HG03460 (cell line): ENCODE measurements at regions not wholly inside any gene's neighbourhood (a gene's known extent, or its start where the extent isn't known, plus 50 kb on each side); places are given as distances from the start of the nearest gene placed in this dataset.

Experiments
- ATAC-seq: cut with Tn5 transposase; IDR thresholded peaks from one replicate; pipeline ENCODE4 v1.9.1; 2021; ENCODE audit not compliant: unreplicated experiment

- no peak for ATAC-seq
These were observed 614.7 kb downstream of the LTN1 start for GRCh38 chr21:28378026-28378425.

DNA sequence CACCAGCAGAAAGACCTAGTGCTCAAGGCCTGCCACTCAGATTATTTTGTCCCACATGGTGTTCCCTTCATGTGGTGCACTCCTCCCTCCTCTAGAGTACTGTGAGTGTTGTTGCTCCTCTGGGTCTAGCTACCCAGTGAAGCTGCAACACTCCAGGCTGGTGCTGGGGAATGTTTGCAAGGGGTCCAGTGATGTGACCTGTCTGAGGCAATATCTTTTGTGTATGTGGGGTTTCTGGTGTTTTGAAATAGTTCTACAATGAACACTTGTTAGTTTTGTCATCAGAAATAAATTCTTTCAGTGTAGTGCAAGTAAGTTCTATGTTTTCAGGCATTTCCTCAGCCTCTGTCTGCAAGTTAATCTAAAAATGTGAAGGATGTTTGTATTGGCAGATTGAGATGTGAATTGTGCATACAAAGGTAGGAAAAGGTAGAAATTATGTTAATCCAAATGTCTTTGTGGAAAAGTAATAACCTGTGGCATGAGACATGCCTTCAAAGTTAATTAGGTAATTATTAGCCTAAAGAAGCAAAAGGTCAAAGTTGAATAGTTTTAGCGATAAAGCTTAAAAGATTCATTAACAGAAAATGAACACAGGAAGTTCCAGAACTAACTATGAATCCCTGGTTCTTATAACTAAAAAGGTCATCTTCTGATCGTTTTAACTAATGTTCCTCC, 616.8 kb downstream of the LTN1 start:
- ATAC-seq: no peak

GRCh38 chr21:28374881-28375280, 617.8 kb downstream of the LTN1 start:
- ATAC-seq: no peak

DNA sequence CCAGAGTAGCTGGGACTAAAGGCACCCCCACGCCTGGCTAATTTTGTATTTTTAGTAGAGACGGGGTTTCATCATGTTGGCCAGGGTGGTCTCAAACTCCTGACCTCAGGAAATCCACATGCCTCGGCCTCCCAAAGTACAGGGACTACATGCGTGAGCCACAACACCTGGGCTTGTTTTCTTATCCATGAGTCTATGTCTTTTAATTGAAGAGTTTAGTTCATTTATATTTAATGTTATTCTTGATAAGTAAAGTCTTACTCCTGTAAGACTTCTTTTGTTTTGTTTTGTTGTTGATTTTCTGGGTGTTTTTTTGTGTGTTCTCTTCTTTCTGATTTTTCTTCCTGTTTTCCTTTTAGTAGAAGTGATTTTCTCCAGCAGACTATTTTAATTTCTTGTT, 621.0 kb downstream of the LTN1 start:
- no peak for ATAC-seq

DNA sequence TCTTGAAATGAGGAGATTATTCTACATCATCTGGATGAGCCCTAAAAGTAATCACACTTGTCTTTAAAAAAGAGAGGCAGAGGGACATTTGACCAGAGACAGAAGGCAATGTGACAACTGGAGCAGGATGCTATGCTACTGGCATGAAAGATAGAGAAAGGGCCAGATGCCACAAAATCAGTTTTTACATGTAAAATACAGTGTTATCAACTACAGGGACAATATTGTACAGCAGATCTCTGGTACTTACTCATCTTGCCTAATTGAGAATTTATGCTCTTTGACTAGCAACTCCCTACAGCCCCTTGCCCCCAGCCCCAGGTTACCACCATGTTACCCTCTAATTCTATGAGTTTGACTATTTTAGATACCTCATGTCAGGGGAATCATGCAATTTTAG, 633.4 kb downstream of the LTN1 start:
- no peak for ATAC-seq

DNA sequence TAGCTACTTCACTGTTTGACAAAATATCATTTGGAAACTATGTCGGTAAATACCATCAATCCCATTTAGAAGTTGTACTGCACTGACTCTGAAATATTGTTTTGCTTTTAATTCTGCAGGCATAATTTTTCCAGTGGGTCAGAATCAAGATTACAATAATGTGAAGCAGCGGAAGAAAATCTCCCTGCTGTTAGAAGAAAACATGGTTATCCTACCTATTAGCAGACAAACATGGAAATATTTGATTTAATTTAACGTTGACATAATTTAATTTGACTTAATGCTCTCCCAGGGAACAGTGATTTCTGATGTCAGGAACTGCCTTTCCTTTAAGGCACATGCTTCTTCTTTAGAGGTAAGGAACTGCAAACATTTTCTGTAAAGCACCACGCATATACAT, 634.0 kb downstream of the LTN1 start:
- ATAC-seq: no peak

- ATAC-seq: no peak
These were observed 634.5 kb downstream of the LTN1 start for GRCh38 chr21:28358170-28358569.

GRCh38 chr21:28357743-28358142, 634.9 kb downstream of the LTN1 start:
- ATAC-seq: no peak

DNA sequence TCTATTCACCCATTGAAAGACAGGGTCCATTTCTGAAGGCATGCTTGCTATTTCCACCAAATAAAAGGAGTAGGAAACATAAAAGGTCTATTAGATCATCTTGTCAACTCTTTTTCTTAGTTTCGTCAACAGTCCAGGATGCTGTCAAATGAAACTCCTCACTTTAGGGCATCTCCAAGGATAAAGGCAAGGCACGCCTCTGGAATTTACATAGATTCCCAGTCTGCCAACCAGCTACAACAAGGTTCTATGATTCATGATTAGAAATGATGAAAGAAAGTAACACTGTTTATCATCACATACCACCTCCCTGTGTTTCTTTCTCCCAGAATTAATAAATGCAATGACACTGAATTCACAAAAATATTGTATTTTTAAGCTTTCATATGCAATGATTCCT, 636.3 kb downstream of the LTN1 start:
- no peak for ATAC-seq

GRCh38 chr21:28345934-28346333, 646.7 kb downstream of the LTN1 start:
- no peak for ATAC-seq

DNA sequence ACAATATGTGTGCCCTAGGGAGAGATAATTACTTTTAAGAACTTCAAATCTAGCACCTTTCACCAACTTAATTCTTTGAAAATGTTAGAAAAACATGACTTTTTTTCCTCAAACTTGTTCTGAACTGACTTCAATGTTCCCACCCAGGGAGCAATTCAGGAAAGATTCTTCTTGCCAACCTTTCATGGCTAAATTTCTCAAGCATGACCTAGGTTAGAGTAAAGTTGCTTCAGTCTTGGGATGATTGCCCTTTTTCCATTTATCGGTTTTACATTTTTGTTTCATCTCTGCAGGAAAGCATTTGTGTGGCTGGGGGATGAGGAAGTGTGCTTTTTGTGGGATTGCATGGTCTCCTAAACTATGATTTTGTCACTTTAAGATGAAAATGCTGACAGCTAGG, 647.7 kb downstream of the LTN1 start:
- ATAC-seq: no peak

DNA sequence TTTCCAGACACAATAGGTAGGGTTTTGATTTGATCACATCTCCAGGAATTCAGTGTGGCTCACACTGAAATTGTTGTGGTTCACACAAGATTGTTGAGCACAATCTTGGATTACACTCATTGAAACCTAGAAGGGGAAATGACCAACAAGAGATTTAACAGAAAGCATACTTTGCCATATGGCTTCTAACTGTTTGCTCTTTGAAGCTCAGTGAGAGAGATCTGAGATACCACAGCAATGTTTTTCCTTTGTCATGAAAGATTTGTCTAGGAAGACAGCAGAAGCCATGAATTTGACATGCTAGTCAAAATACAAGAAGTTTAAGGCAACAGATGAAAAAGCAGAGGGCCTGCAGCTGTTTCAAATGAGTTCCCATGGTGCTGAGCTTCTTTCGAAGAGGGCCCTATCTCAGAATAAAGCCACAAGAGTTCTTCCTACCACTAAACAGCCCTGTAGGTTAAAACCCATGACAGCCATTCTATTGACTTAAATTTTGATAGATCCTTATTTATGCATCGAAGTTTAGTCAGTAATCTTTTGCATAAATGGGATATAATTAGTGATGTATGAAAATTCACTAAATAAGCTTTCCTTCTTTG, 650.4 kb downstream of the LTN1 start:
- ATAC-seq: no peak

DNA sequence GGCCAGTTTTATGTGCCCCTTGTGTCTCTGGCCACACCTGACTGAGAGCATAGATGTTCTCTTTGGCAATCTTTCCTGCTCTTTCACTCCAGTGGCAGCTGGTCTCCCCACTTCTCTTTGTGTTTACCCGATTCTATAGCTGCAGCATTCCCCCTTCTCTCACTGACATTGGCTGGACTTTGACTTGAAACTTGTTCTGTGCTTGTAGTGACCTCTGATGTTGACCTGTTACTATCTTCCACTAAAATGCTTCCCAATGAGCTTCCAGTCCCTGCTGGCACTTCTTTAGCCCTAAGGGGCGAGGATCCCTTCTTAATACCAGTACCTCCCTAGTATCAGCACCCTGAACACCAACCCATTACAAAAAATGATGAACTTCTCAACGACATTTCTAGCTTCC, 653.3 kb downstream of the LTN1 start:
- no peak for ATAC-seq

DNA sequence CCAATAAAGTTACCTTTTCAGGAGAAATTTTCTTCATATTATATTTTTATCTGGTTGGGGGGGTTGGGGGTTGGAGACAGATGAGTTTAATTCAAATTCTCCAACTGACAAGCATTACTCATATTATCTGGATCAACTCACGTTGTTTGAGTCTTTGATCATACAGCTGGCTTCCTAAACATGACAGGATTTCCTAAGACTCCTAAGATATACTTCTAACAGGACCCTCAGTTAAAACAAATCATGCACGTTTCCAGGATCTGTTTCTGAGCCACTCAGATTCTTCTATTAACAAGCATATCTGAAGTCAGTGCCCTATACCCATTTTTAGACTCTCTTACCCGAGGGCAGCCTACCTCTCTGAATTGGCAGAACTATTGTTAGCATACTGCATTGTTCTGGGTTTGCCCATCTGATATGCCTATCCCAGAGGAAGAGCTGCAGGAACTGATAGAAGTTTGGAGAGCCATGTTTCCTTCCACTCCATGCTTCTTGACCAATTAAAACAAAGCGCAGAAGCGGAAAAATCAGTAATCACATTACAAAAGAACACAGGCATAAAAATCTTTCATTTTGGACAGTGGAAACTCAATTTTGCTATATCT, 653.9 kb downstream of the LTN1 start:
- no peak for ATAC-seq

- no peak for ATAC-seq
These were observed 655.4 kb downstream of the LTN1 start for GRCh38 chr21:28337315-28337714.

- ATAC-seq: no peak
These were observed 656.4 kb downstream of the LTN1 start for GRCh38 chr21:28336314-28336713.

DNA sequence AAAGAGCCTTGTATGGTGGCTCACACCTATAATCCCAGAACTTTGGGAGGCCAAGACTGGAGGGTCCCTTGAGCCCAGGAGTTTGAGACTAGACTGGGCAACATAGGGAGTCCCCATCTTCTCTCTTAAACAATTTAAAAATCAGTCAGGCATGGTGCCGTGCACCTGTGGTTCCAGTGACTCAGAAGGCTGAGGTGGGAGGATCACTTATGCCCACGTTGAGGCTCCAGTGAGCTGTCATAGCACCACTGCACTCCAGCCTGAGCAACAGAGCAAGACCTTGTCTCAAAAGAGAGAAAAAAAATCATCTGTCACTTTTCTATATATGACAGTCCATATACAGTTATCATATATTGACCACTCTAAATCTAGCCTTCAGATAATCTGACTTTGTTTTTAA, 658.3 kb downstream of the LTN1 start:
- ATAC-seq: no peak

DNA sequence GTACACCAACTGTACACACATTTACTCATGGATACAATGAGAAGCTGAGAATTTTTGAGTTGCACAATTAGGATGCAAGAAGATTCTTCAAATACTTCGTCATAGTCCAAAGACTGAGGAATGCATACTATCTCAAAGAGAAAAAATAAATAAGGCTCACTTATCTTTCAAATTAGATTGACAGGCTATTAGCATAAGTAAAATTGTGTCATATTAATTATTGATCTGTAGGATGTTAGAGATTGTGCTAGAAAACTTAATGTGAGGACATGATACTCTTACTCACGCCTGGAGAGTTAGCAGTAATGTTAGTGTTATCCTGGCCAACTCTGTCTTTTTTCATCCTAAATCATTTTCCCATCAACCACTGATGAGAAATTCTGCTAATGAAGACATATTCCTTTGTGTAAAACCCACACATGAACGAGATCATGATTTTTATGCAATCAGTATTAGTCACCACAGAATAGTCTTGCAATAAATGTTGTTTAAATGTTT, 659.0 kb downstream of the LTN1 start:
- ATAC-seq: no peak

DNA sequence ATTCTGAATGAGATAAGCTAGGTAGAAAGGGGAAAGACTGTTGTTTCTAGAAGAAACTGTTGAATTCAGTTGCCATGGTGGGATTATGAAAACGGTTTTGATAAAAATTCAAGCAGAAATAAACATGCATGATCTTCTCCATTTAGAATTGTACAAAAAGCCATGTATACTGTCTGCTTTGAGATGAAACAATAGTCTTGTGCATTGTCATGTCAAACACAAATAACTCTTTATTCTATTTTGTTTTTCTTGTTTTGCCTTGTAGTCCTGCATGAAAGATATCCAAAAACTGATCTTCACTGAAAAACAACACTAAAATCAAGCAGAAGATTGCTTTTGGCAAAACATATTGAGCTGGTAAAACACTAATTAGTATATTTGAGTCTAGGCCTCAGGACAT, 659.9 kb downstream of the LTN1 start:
- no peak for ATAC-seq

DNA sequence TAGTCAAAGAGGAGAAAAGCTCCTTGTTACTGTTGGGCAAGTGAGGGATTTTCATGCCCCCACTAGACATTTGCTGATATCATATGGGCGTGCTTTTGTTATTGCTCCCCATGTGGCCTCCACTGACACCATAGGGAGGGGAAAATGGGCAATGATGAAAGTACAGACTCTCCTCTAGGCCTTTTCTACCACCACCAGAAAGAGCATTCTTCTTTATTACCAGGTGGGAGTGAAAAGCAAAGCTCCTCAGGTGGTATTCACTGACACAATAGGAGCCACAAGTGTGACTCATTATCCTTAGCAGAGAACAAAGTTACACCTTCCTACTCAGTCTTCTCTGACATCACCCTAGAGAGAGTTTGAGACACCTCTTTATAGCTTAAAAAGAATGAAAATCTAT, 667.1 kb downstream of the LTN1 start:
- no peak for ATAC-seq

- no peak for ATAC-seq
These were observed 668.0 kb downstream of the LTN1 start for GRCh38 chr21:28324690-28325089.

DNA sequence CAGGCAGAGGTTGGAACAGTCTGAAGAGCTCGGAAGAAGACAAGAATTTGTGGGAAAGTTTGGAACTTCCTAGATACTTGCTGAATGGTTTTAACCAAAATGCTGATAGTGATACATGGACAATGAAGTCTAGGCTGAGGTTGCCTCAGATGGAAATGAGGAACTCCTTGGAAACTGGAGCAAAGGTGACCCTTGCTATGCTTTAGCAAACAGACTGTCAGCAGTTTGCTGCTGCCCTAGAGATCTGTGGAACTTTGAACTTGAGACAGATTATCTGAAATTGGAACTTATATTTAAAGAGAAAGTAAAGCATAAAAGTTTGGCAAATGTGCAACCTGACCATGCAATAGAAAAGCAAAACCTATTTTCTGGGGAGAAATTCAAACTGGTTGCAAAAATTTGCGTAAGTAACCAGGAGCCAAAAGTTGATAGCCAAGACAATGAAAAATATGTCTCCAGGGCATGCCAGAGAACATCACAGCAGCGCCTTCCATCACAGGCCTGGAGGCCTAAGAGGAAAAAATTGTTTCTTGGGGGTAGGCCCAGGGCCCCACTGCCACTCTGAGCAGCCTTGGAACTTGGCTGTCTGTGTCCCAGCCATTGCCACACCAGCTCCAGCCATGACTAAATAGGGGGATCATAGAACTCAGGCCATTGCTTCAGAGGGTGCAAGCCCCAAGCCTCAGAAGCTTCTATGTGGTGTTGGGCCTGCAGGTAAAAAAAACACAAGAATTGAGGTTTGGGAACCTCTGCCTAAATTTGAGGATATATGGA, 675.3 kb downstream of the LTN1 start:
- no peak for ATAC-seq
